ENCODE measurements at regions not wholly inside any gene's neighbourhood (a gene's known extent, or its start where the extent isn't known, plus 50 kb on each side); places are given as distances from the start of the nearest gene placed in this dataset.

GRCh38 chr2:6222296-6222695 lies 530.1 kb downstream of the SOX11 start (continued):
- no peak for TF ChIP-seq GATA4 (IDR thresholded peaks at IDR 0.05; ENCODE audit: borderline replicate concordance, low read depth)

- Histone ChIP-seq H3K27ac (ENCODE audit: extremely low read length, insufficient read depth, low read length) (no peak overlapping the region), H3K9ac (ENCODE audit: insufficient read depth, low read depth, low read length) (no peak overlapping the region), H3K4me1 (ENCODE audit: insufficient read depth, low read length) (no peaks in the 10 kb centered on the region), H3K9me3 (ENCODE audit: low read length) (peaks cover 67% of the 10 kb centered on the region), H3K4me2 (ENCODE audit: low read depth, low read length) (no peak overlapping the region), H3K4me3 (replicated peaks in 1 of 3; ENCODE audit: insufficient read depth in 1 of 3, low read depth in 2 of 3, low read length in 3 of 3) (no peak overlapping the region), H3K36me3 (replicated peaks in 1 of 2; ENCODE audit: control insufficient read depth in 1 of 2, insufficient read depth in 2 of 2, low read length in 2 of 2) (no peaks in the 10 kb centered on the region), H4K20me1 (ENCODE audit: insufficient read depth, low read length) (no peaks in the 10 kb centered on the region), H3K27me3 (ENCODE audit: control insufficient read depth in 1 of 2, insufficient read depth in 2 of 2, low read length in 2 of 2) (no peaks in the 10 kb centered on the region), H2AFZ (ENCODE audit: low read length) (no peak overlapping the region), H3K79me2 (ENCODE audit: insufficient read depth, low read length) (no peaks in the 10 kb centered on the region)
- DNase-seq (ENCODE audit: low spot score) (no peak), FAIRE-seq (no peak), ATAC-seq (no peak)
- intact Hi-C loops (cut with micrococcal nuclease; ENCODE audit: unreplicated experiment) (no loop called here), in situ Hi-C loops (cut with HindIII; ENCODE audit: extremely low pct_ligation_motif_present, low pct_unique_long_range_greater_than_20kb) (no loop called here)
- WGBS (ENCODE audit: low lambda C conversion rate) = 0% methylated on average over 4 of the region's 4 CpGs
- no TSS peak for BruUV-seq (replicated peaks)
- CTCF ChIA-PET (ENCODE audit: low intra/inter-chr PET ratio, low total read pairs) = no interaction called here
- POLR2A ChIA-PET = no interaction called here
- TF ChIP-seq PRDM15 (CRISPR knock-in tag; IDR thresholded peaks at IDR 0.05) = no peak
- no peak for TF ChIP-seq JUNB (CRISPR knock-in tag; IDR thresholded peaks at IDR 0.05; ENCODE audit: borderline replicate concordance)
- no peak for TF ChIP-seq RFXAP (CRISPR knock-in tag; IDR thresholded peaks at IDR 0.05; ENCODE audit: borderline replicate concordance)
- TF ChIP-seq ZNF616 (CRISPR knock-in tag; IDR thresholded peaks at IDR 0.05; ENCODE audit: low read depth) = no peak
Observed at GRCh38 chr2:6224267-6224666, 532.1 kb downstream of the SOX11 start.

Measured in HepG2 (cell line).